Activated T-cell treated with anti-CD3 and anti-CD28 coated beads, Interleukin-2, amount 50 U/mL, for 24 hours (primary cell): ENCODE measurements at regions not wholly inside any gene's neighbourhood (a gene's known extent, or its start where the extent isn't known, plus 50 kb on each side); places are given as distances from the start of the nearest gene placed in this dataset.
"Not testable (repeated sequence)": the region's sequence is repeated elsewhere in the genome, so short reads cannot be mapped to it uniquely, and the experiment has no call there.

Source experiments
- DNase-seq: peaks from one replicate; pipeline ENCODE4 v3.0.0-alpha.2; 2020
- H3K27ac Mint-ChIP-seq: 2 replicates; pipeline ENCODE4 v1.8.0; 2020; ENCODE audit warnings: mild to moderate bottlenecking, mixed read lengths
- H3K27me3 Mint-ChIP-seq: 2 replicates; pipeline ENCODE4 v1.8.0; 2020; ENCODE audit warnings: mixed read lengths
- H3K36me3 Mint-ChIP-seq: 2 replicates; pipeline ENCODE4 v1.8.0; 2020; ENCODE audit warnings: low read depth, mixed read lengths
- H3K4me1 Mint-ChIP-seq: 2 replicates; pipeline ENCODE4 v1.8.0; 2020; ENCODE audit warnings: low read depth, mixed read lengths
- H3K4me3 Mint-ChIP-seq: 2 replicates; pipeline ENCODE4 v1.8.0; 2020; ENCODE audit warnings: mild to moderate bottlenecking, moderate library complexity, mixed read lengths
- H3K9me3 Mint-ChIP-seq: 2 replicates; pipeline ENCODE4 v1.8.0; 2020; ENCODE audit warnings: mixed read lengths

GRCh38 chr14:38012056-38012455 lies 195.6 kb upstream of the SSTR1 start:
- Mint-ChIP-seq H3K27me3 (no peaks in the 10 kb centered on the region), H3K27ac (no peak overlapping the region), H3K9me3 (peaks cover 26% of the 10 kb centered on the region), H3K4me1 (no peaks in the 10 kb centered on the region), H3K36me3 (peaks cover 7% of the 10 kb centered on the region), H3K4me3 (no peak overlapping the region)
- no peak for DNase-seq

- H3K9me3 Mint-ChIP-seq = peaks cover 16% of the 10 kb centered on the region
- peaks cover 6% of the 10 kb centered on the region for H3K36me3 Mint-ChIP-seq
- no peaks in the 10 kb centered on the region for H3K27me3 Mint-ChIP-seq
- no peaks in the 10 kb centered on the region for H3K4me1 Mint-ChIP-seq
- no peak for DNase-seq
- H3K27ac Mint-ChIP-seq = no peak overlapping the region
- H3K4me3 Mint-ChIP-seq = no peak overlapping the region
These were observed 191.2 kb upstream of the SSTR1 start for GRCh38 chr14:38016497-38016896.

- Mint-ChIP-seq H3K9me3 (peaks cover 20% of the 10 kb centered on the region), H3K27me3 (no peaks in the 10 kb centered on the region), H3K27ac (no peak overlapping the region), H3K36me3 (no peaks in the 10 kb centered on the region), H3K4me1 (no peaks in the 10 kb centered on the region), H3K4me3 (no peak overlapping the region)
- no peak for DNase-seq
These were observed 185.8 kb upstream of the SSTR1 start for GRCh38 chr14:38021861-38022260.

- Mint-ChIP-seq H3K36me3 (no peaks in the 10 kb centered on the region), H3K4me3 (no peak overlapping the region), H3K27me3 (no peaks in the 10 kb centered on the region), H3K27ac (no peak overlapping the region), H3K4me1 (no peaks in the 10 kb centered on the region), H3K9me3 (peaks cover 21% of the 10 kb centered on the region)
- no peak for DNase-seq
These were observed 184.9 kb upstream of the SSTR1 start for GRCh38 chr14:38022775-38023174.

GRCh38 chr14:38038171-38038570 lies 169.5 kb upstream of the SSTR1 start:
- no peak for DNase-seq
- H3K27me3 Mint-ChIP-seq = no peaks in the 10 kb centered on the region
- no peak overlapping the region for H3K4me3 Mint-ChIP-seq
- peaks cover 11% of the 10 kb centered on the region for H3K4me1 Mint-ChIP-seq
- no peaks in the 10 kb centered on the region for H3K36me3 Mint-ChIP-seq
- no peaks in the 10 kb centered on the region for H3K9me3 Mint-ChIP-seq
- H3K27ac Mint-ChIP-seq = no peak overlapping the region

GRCh38 chr14:38038986-38039385 lies 168.7 kb upstream of the SSTR1 start:
- Mint-ChIP-seq H3K4me1 (peaks cover 9% of the 10 kb centered on the region), H3K36me3 (no peaks in the 10 kb centered on the region), H3K27ac (no peak overlapping the region), H3K4me3 (no peak overlapping the region), H3K9me3 (no peaks in the 10 kb centered on the region), H3K27me3 (no peaks in the 10 kb centered on the region)
- DNase-seq = no peak

- peaks cover 7% of the 10 kb centered on the region for H3K4me1 Mint-ChIP-seq
- H3K9me3 Mint-ChIP-seq = no peaks in the 10 kb centered on the region
- no peaks in the 10 kb centered on the region for H3K27me3 Mint-ChIP-seq
- H3K27ac Mint-ChIP-seq = no peak overlapping the region
- no peak overlapping the region for H3K4me3 Mint-ChIP-seq
- H3K36me3 Mint-ChIP-seq = no peaks in the 10 kb centered on the region
- DNase-seq = no peak
These were observed 168.2 kb upstream of the SSTR1 start for GRCh38 chr14:38039496-38039895.

- Mint-ChIP-seq H3K4me3 (no peak overlapping the region), H3K36me3 (no peaks in the 10 kb centered on the region), H3K4me1 (no peaks in the 10 kb centered on the region), H3K9me3 (no peaks in the 10 kb centered on the region), H3K27me3 (no peaks in the 10 kb centered on the region), H3K27ac (no peak overlapping the region)
- no peak for DNase-seq
These were observed 167.3 kb upstream of the SSTR1 start for GRCh38 chr14:38040411-38040810.

- Mint-ChIP-seq H3K27ac (no peak overlapping the region), H3K4me1 (peaks cover 2% of the 10 kb centered on the region), H3K36me3 (no peaks in the 10 kb centered on the region), H3K27me3 (no peaks in the 10 kb centered on the region), H3K9me3 (no peaks in the 10 kb centered on the region), H3K4me3 (no peak overlapping the region)
- DNase-seq = no peak
These were observed 165.4 kb upstream of the SSTR1 start for GRCh38 chr14:38042322-38042721.

- DNase-seq = no peak
- no peaks in the 10 kb centered on the region for H3K36me3 Mint-ChIP-seq
- no peak overlapping the region for H3K4me3 Mint-ChIP-seq
- peaks cover 2% of the 10 kb centered on the region for H3K4me1 Mint-ChIP-seq
- peaks cover 13% of the 10 kb centered on the region for H3K9me3 Mint-ChIP-seq
- no peak overlapping the region for H3K27ac Mint-ChIP-seq
- no peaks in the 10 kb centered on the region for H3K27me3 Mint-ChIP-seq
These were observed 163.0 kb upstream of the SSTR1 start for GRCh38 chr14:38044710-38045109.

- Mint-ChIP-seq H3K27me3 (no peaks in the 10 kb centered on the region), H3K27ac (no peak overlapping the region), H3K4me3 (no peak overlapping the region), H3K36me3 (no peaks in the 10 kb centered on the region), H3K4me1 (peaks cover 2% of the 10 kb centered on the region), H3K9me3 (peaks cover 14% of the 10 kb centered on the region)
- DNase-seq = no peak
These were observed 162.2 kb upstream of the SSTR1 start for GRCh38 chr14:38045461-38045860.

GRCh38 chr14:38046160-38046559 lies 161.5 kb upstream of the SSTR1 start:
- Mint-ChIP-seq H3K9me3 (peaks cover 15% of the 10 kb centered on the region), H3K36me3 (no peaks in the 10 kb centered on the region), H3K27ac (no peak overlapping the region), H3K4me1 (peaks cover 2% of the 10 kb centered on the region), H3K27me3 (no peaks in the 10 kb centered on the region), H3K4me3 (no peak overlapping the region)
- DNase-seq = no peak

- peaks cover 15% of the 10 kb centered on the region for H3K9me3 Mint-ChIP-seq
- no peaks in the 10 kb centered on the region for H3K36me3 Mint-ChIP-seq
- no peaks in the 10 kb centered on the region for H3K27me3 Mint-ChIP-seq
- peaks cover 2% of the 10 kb centered on the region for H3K4me1 Mint-ChIP-seq
- no peak overlapping the region for H3K27ac Mint-ChIP-seq
- DNase-seq = no peak
- H3K4me3 Mint-ChIP-seq = no peak overlapping the region
These were observed 160.4 kb upstream of the SSTR1 start for GRCh38 chr14:38047195-38047902.

- DNase-seq = no peak
- peaks cover 10% of the 10 kb centered on the region for H3K9me3 Mint-ChIP-seq
- H3K4me3 Mint-ChIP-seq = no peak overlapping the region
- H3K27ac Mint-ChIP-seq = no peak overlapping the region
- peaks cover 6% of the 10 kb centered on the region for H3K4me1 Mint-ChIP-seq
- H3K27me3 Mint-ChIP-seq = no peaks in the 10 kb centered on the region
- no peaks in the 10 kb centered on the region for H3K36me3 Mint-ChIP-seq
These were observed 154.0 kb upstream of the SSTR1 start for GRCh38 chr14:38053666-38054065.

- no peak overlapping the region for H3K27ac Mint-ChIP-seq
- peaks cover 3% of the 10 kb centered on the region for H3K36me3 Mint-ChIP-seq
- H3K4me3 Mint-ChIP-seq = no peak overlapping the region
- peaks cover 6% of the 10 kb centered on the region for H3K4me1 Mint-ChIP-seq
- DNase-seq = no peak
- H3K9me3 Mint-ChIP-seq = peaks cover 6% of the 10 kb centered on the region
- no peaks in the 10 kb centered on the region for H3K27me3 Mint-ChIP-seq
These were observed 151.4 kb upstream of the SSTR1 start for GRCh38 chr14:38056270-38056669.

GRCh38 chr14:38062223-38062622 lies 145.5 kb upstream of the SSTR1 start:
- DNase-seq, H3K27ac Mint-ChIP-seq, H3K27me3 Mint-ChIP-seq, H3K4me3 Mint-ChIP-seq: not testable (repeated sequence)
- Mint-ChIP-seq H3K9me3 (peaks cover 17% of the 10 kb centered on the region), H3K4me1 (peaks cover 25% of the 10 kb centered on the region), H3K36me3 (peaks cover 13% of the 10 kb centered on the region)
